Urinary bladder (tissue), 3 donors: ENCODE measurements at regions not wholly inside any gene's neighbourhood (a gene's known extent, or its start where the extent isn't known, plus 50 kb on each side); places are given as distances from the start of the nearest gene placed in this dataset.
"Not testable (repeated sequence)": the region's sequence is repeated elsewhere in the genome, so short reads cannot be mapped to it uniquely, and the experiment has no call there.

ENCODE experiments used
- DNase-seq: peaks from one replicate; pipeline ENCODE4 v3.0.0-alpha.2; 2015; ENCODE audit errors: extremely low spot score
- H3K27ac ChIP-seq: one replicate; pipeline ENCODE4 v1.5.1; 2013; ENCODE audit warnings: low read depth, mild to moderate bottlenecking, moderate library complexity
- H3K36me3 ChIP-seq: one replicate; pipeline ENCODE4 v1.6.1; 2013; ENCODE audit warnings: mild to moderate bottlenecking, moderate library complexity; ENCODE audit not compliant: insufficient read depth
- H3K4me1 ChIP-seq: one replicate; pipeline ENCODE4 v1.6.1; 2013; ENCODE audit warnings: mild to moderate bottlenecking, moderate library complexity; ENCODE audit not compliant: insufficient read depth
- H3K4me3 ChIP-seq: one replicate; pipeline ENCODE4 v1.5.1; 2013; ENCODE audit warnings: low read depth, low read length
- WGBS: extraction: QIAGEN DNeasy Blood & Tissue Kit; methylation state at CpG from one replicate; pipeline ENCODE4 v1.1.7; 2013; 5-methylcytosine and 5-hydroxymethylcytosine counted together
- donor health status: healthy with polysubstance abuse.
- donor health status: healthy.

DNA sequence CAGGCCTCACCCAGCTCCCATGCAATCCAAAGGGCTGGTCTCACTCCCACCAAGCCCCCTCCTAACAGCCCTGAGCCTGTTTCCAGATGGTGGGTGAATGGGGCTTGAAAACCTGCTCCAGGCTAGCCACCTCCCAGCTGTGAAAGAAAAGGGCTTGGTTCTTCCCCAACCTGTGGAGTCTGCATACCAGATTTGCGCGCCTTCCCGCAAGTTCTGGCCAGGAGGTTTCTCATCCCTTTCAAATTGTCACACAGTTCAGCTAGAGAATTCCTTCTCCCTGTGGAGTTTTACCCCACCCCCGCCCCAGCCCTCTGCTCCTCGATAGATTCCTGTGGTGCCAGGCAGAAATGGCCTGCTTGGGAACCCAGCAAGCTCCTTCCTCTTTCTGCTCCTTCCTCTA lies 734.6 kb upstream of the FAT3 start:
- Histone ChIP-seq H3K36me3 (no peaks in the 10 kb centered on the region), H3K27ac (no peak overlapping the region), H3K4me3 (no peak overlapping the region), H3K4me1 (no peaks in the 10 kb centered on the region)
- DNase-seq = no peak
- WGBS = 78% methylated on average over 5 of the region's 5 CpGs

DNA sequence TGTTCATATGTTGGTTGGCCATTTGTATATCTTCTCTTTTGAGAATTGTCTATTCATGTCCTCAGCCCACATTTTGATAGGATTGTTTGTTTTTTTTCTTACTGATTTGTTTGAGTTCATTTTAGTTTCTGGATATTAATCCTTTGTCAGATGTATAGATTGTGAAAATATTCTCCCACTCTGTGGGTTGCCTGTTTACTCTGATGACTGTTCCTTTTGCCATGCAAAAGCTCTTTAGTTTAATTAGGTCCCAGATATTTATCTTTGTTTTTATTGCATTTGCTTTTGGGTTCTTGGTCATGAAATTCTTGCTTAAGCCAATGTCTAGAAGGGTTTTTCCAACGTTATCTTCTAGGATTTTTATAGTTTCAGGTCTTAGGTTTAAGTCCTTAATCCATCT lies 740.7 kb upstream of the FAT3 start:
- not testable (repeated sequence) for DNase-seq, H3K4me3 ChIP-seq, H3K4me1 ChIP-seq, H3K36me3 ChIP-seq, H3K27ac ChIP-seq
- WGBS = 18% methylated on average over 1 of the region's 1 CpG

DNA sequence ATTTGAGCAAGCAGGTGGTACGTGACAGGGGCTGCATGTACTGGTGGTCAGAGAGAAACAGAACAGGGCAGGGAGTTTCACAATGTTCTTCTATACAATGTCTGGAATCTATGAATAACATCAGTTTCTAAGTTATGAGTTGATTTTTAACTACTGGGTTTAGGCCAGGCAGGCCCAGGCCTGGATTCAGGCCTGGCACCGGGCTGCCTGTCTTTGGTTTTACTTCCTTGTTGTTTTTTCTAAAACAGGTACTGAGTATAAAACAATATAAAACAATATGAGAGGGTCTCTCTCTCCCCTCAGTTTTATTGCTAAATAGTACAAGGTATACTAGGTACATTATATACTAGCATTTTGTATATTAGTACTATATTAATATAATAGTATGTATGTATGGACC lies 742.7 kb upstream of the FAT3 start:
- H3K27ac ChIP-seq, DNase-seq, H3K4me3 ChIP-seq, H3K36me3 ChIP-seq, H3K4me1 ChIP-seq: not testable (repeated sequence)
- WGBS = 78% methylated on average over 2 of the region's 2 CpGs

DNA sequence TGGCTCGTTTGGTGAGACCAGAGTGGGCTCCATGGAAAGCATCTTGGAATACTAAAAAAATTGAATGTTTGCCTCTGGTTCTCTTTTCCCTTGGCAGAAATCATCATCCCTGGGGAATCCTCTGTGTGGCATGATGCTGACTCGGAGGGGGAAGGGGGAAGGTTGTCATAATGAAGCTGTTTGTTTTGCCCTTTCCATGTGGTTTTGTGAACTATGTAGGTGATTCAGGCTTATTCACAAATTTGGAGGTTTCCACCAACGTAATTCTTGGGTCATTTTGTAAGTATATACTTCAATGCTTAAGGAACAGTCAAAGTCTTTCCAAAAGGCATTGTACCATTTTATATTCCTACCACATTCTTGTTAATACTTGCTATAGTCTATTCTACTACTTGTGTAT lies 754.0 kb upstream of the FAT3 start:
- DNase-seq = no peak
- Histone ChIP-seq H3K36me3 (no peaks in the 10 kb centered on the region), H3K4me3 (no peak overlapping the region), H3K27ac (no peak overlapping the region), H3K4me1 (no peaks in the 10 kb centered on the region)
- 82% methylated on average over 3 of the region's 3 CpGs for WGBS

DNA sequence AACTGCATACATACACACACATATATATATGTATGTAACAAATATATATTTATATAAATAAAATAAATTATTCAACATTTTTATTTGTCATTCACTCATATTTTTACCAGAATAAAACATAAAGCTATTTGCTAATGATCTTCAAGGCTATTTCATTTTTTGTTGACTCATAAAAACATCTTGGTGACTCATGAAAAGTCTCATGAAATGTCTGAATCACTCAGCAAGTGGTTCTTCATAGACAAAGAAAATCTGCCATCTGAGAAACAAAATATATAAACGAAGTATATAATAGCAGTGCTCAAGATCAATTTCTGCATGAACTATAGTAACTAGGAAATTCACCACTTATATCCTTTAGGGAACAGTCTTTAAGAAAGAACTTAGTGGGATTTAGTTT lies 764.8 kb upstream of the FAT3 start:
- 76% methylated on average over 1 of the region's 1 CpG for WGBS
- no peak for DNase-seq
- Histone ChIP-seq H3K4me1 (no peaks in the 10 kb centered on the region), H3K36me3 (no peaks in the 10 kb centered on the region), H3K27ac (no peak overlapping the region), H3K4me3 (no peak overlapping the region)

DNA sequence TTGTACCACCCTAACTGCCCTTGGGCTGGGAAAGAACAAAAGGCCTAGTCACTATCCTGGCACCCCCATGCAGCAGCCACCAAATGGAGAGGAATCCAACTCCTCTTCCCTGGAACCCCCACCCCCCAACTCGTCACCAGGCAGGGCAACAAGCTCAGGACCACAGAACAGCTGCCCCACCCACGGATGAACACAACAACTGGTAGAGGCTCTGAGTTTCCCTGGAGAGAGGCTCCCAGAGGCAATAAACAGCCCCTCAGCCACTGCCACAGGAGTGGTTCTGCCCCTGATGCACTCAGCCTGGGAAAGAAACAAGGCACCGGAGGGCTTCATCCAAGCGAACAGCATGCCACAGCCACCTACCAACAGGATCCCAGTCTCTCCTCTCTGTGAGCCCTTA lies 778.4 kb upstream of the FAT3 start:
- H3K36me3 ChIP-seq = no peaks in the 10 kb centered on the region
- no peak for DNase-seq
- H3K4me1 ChIP-seq = no peaks in the 10 kb centered on the region
- H3K27ac ChIP-seq = no peak overlapping the region
- H3K4me3 ChIP-seq = no peak overlapping the region
- 85% methylated on average over 4 of the region's 4 CpGs for WGBS

DNA sequence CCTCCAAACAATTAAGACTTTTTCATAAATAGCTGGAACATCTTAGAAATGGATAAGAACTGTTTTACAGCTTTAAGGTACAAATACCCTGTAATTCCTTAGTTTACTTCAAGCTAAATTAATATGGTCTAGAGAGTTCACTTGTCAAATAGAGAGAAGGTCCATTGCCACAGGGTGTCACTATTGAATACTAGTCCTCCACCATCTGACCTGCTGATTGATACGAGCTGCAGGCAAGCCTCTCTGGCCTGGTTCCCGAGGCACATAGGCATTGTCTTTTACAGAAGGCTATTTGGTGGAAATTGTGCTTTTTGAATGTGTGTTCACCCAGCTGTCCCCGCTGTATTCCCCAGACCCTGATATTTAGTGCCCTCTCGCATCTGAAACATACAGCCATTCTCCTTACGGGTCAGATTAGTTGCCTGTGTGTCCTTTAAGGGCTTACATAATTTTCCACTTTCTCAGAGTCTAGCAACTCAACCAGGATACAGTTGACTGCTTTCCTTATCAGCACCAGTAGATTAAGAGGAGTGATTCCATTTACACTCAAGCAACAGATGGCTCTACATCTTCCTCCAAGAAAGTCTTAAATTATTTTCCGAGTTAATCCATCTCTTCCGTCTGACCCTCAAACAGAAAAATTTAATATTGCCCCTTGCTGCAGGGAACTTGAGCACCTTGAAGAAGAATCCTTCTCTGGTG lies 788.8 kb upstream of the FAT3 start:
- H3K4me3 ChIP-seq = no peak overlapping the region
- H3K36me3 ChIP-seq = no peaks in the 10 kb centered on the region
- H3K4me1 ChIP-seq = no peaks in the 10 kb centered on the region
- 52% methylated on average over 7 of the region's 7 CpGs for whole genome bisulfite sequencing
- no peak overlapping the region for H3K27ac ChIP-seq
- DNase-seq = no peak

DNA sequence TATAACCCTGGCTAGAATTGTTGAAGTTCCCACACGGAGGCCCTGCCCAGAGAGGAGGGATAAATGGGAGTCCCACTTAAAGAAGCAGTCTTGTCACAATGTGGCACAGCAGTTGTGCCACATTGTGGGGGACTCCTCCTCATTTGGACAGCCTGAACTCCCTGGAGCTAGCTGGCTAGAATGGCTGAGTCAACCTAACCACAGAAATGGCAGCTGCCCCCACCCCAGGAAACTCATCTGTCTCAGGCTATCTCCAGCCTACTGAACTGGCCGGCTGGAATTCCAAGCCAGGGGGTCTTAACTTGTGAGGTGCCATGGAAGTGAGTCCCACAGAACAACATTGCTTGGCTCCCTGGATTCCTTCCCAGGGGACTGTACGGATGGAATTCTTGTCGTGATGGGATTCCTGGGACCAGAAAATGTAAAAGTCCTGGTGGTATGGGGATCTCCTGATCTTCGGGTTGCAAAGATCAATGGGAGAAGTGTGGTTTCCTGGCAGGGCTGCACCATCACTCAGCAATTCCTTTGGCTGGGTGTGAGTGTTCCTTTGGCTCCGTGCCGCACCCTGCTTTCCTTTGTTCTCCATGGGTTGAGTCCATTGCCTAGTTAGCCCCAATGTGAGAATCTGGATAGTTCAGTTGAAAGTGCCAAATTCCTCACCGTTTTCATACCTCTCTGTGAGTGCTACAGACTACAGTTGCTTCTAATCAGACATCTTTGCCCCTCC lies 791.2 kb upstream of the FAT3 start:
- no peak for DNase-seq
- 90% methylated on average over 8 of the region's 8 CpGs for WGBS
- no peak overlapping the region for H3K4me3 ChIP-seq
- no peaks in the 10 kb centered on the region for H3K36me3 ChIP-seq
- H3K4me1 ChIP-seq = no peaks in the 10 kb centered on the region
- no peak overlapping the region for H3K27ac ChIP-seq

DNA sequence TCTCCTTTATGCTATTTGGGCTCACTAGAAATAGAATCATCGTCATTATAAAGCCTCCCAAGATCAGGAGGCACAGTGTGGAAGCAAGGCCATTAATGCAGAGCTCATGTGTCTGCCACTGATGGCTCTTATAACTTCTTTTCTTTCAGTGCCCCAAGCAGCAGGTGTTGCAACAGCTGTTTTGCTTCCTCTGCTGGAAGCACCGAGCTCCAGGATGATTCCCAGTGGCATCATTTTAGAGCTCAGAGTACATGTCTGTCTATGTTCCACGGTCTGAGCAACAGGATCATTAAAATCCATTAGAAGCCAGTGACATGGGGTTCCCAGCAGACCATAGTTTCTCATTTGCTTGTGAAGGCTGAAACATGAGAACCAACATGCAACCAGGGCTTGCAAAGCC lies 803.0 kb upstream of the FAT3 start:
- Histone ChIP-seq H3K27ac (no peak overlapping the region), H3K36me3 (no peaks in the 10 kb centered on the region), H3K4me3 (no peak overlapping the region), H3K4me1 (no peaks in the 10 kb centered on the region)
- no peak for DNase-seq
- WGBS = 63% methylated on average over 3 of the region's 3 CpGs

DNA sequence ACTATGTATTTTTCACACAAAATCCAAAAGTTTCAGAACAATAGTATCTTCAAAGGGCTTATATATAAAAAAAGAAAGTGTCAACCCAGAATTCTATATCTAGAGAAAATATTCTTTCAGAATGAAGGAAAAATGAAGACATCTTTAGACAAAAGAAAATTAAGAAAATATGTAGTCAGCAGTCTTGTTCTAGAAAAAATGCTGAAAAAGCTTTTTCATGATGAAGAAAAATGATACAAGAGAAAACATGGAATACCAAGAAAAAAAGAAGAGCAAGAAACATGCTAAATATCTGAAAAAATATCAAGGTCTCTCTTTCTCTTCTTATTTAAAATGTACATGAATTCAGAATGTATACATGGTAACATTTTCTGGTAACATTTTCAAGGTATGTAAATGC lies 816.8 kb upstream of the FAT3 start:
- H3K4me1 ChIP-seq = no peaks in the 10 kb centered on the region
- DNase-seq = no peak
- no peak overlapping the region for H3K27ac ChIP-seq
- no peak overlapping the region for H3K4me3 ChIP-seq
- no peaks in the 10 kb centered on the region for H3K36me3 ChIP-seq

DNA sequence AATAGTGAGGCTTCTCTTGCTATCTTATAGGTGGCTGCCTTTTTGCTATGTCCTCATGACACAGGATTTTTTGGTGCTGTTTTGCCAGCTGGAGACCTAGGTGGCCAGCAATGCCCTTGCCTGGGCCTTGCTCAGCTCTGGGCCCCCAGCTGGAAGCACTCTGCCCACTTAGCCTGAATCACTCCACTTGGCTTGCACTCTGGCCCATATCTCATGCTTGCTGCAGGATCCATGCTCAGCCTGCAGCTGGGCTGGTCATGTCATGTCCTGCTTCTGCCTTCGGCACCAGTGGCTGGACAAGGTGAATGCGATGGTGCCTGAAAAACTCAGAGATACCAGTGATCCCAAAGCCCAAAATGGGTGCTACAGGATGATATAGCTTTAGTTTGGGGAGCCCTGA lies 818.6 kb upstream of the FAT3 start:
- H3K4me1 ChIP-seq = no peaks in the 10 kb centered on the region
- 95% methylated on average over 2 of the region's 2 CpGs for WGBS
- DNase-seq = no peak

DNA sequence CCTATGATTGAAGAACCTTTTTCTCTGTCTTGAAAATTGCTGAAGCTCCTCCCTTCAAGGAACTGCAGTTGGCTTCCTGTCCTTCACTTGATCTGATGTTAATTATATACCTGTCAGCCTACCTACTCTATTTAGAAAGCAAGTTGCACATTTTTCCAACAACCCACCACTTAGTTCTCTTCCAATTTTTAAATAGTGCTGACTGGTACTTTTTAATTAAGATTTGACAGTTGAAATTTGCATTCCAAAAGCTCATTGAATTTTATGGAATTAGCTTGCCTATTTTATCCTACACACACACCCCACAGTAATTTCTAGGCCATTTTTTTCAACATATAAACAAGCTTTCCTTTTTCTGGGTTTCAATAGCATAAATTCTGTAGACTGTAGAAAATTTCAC lies 820.3 kb upstream of the FAT3 start:
- Histone ChIP-seq H3K4me3 (no peak overlapping the region), H3K36me3 (no peaks in the 10 kb centered on the region), H3K27ac (no peak overlapping the region), H3K4me1 (no peaks in the 10 kb centered on the region)
- no peak for DNase-seq

More for the DNA sequence above, 818.6 kb upstream of the FAT3 start:
- no peaks in the 10 kb centered on the region for H3K36me3 ChIP-seq
- no peak overlapping the region for H3K27ac ChIP-seq
- H3K4me3 ChIP-seq = no peak overlapping the region

DNA sequence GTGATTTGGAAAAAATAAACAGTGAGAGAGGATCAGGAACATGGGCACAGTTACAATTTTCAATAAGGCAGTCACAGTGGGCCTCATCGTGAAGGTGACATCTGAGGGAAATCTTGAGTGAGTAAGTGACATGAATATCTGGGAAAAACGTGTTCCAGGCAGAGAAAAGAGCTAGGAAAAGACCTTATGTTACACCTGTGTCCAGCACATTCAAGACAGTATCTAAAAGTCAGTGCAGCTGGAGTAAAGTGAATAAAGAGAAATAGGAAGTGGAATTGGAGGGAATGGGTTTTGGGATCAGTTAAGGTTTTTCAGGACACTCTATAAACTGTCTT lies 827.5 kb upstream of the FAT3 start:
- Histone ChIP-seq H3K4me3 (no peak overlapping the region), H3K4me1 (no peaks in the 10 kb centered on the region), H3K36me3 (no peaks in the 10 kb centered on the region), H3K27ac (no peak overlapping the region)
- DNase-seq = no peak
- 65% methylated on average over 2 of the region's 2 CpGs for WGBS

DNA sequence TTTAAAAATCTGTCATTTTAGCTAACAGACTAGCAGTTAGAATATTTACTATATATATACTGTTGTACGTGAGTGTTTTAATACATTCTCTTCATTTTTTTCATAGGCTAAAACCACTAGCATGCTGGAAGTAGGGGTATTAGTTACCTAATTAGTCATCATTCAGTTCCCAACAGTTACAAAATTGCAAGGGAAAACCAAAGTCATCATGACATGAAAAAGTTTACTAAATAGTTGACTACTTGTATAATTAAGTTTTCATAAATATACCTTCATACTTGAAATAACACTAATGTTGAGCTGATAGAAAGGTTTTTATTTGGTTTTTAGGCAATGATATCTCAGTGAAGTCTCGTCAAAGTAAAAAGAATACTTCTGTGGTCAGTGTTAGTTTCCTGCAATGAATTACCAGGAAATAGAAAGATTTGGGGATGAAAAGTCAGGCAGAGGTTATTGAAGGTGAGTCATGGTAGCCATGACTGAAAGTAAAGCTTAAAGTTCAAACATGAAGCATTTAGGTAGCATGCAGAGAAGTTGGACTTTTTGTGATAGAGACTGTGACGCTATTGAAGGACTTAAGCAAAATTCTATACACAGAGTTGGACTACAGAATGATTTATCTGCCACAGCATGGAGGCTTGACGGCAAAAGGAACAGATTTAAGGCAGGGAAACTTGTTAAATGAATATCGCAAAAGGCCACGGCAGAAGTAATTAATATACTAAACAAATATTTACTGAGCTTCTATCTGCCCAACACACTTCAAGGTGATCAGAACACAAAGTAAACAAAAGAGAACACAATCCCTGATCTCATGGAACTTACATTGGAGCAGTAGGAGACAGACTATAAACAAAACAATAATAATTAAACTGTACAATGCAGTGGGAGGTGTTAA lies 828.1 kb upstream of the FAT3 start:
- no peak overlapping the region for H3K4me3 ChIP-seq
- no peaks in the 10 kb centered on the region for H3K36me3 ChIP-seq
- no peak overlapping the region for H3K27ac ChIP-seq
- no peaks in the 10 kb centered on the region for H3K4me1 ChIP-seq
- no peak for DNase-seq
- 83% methylated on average over 6 of the region's 6 CpGs for WGBS
